Transverse colon (tissue), 4 donors: ENCODE measurements at regions not wholly inside any gene's neighbourhood (a gene's known extent, or its start where the extent isn't known, plus 50 kb on each side); places are given as distances from the start of the nearest gene placed in this dataset.

ENCODE experiments used
- DNase-seq: peaks from one replicate; pipeline ENCODE4 v3.0.0-alpha.2; 2019
- H3K27ac ChIP-seq, 4 donors: fragments of 200-600 bp; sonication (generic); 2 replicates each; pipeline ENCODE4 v1.5.1; 2016 to 2018; ENCODE audit warnings: inconsistent platforms in 4 of 4
- H3K27me3 ChIP-seq: fragments of 200-600 bp; sonication (generic); 2 replicates; pipeline ENCODE4 v1.5.1; 2017; ENCODE audit warnings: inconsistent platforms
- H3K36me3 ChIP-seq, 4 donors: fragments of 200-600 bp; sonication (generic); 2 replicates each; pipeline ENCODE4 v1.5.1; 2017 to 2019; ENCODE audit warnings: inconsistent platforms in 4 of 4
- H3K4me1 ChIP-seq, 4 donors: fragments of 200-600 bp; sonication (generic); 2 replicates each; pipeline ENCODE4 v1.5.1; 2017 to 2020; ENCODE audit warnings: inconsistent platforms in 4 of 4
- H3K4me3 ChIP-seq, 4 donors: fragments of 200-600 bp; sonication (generic); 1 replicate in 1 of 4; 2 replicates in 3 of 4; pipeline versions ENCODE4 v1.5.1 to v1.6.1; 2017 to 2019; ENCODE audit warnings: inconsistent platforms in 4 of 4
- H3K9me3 ChIP-seq, 2 donors: fragments of 200-600 bp; sonication (generic); 2 replicates each; pipeline ENCODE4 v1.5.1; 2017 to 2019; ENCODE audit warnings: inconsistent platforms in 2 of 2
- CTCF ChIP-seq, 5 experiments: fragments of 200-600 bp in 3 of 5; fragments of 450-650 bp in 2 of 5; sonication (generic) in 3 of 5; IDR thresholded peaks; 1 replicate in 2 of 5; 2 replicates in 3 of 5; pipeline ENCODE4 v1.5.1; 2016 to 2017; ENCODE audit warnings: antibody characterized with exemption in 5 of 5, inconsistent platforms in 3 of 5, mild to moderate bottlenecking in 2 of 5, moderate library complexity in 1 of 5
- EP300 ChIP-seq: sonication (generic); formaldehyde crosslinking; IDR thresholded peaks from one replicate; pipeline ENCODE4 v1.6.1; 2017; ENCODE audit warnings: antibody characterized with exemption, low read depth
- POLR2A ChIP-seq: fragments of 450-650 bp; IDR thresholded peaks from one replicate; pipeline ENCODE4 v1.6.1; 2016; ENCODE audit warnings: antibody characterized with exemption, mild to moderate bottlenecking, moderate library complexity
- POLR2AphosphoS5 ChIP-seq, 3 donors: sonication (generic); formaldehyde crosslinking; IDR thresholded peaks; one replicate each; pipeline ENCODE4 v1.6.1; 2016; ENCODE audit warnings: antibody characterized with exemption in 3 of 3
- WGBS, 2 donors: methylation state at CpG; one replicate each; pipeline ENCODE4 v1.1.5; 2018; ENCODE audit warnings: low coverage in 1 of 2; 5-methylcytosine and 5-hydroxymethylcytosine counted together
- in situ Hi-C, 4 donors: fragments of 200-750 bp; cut with MboI; loops; one replicate each; pipeline versions ENCODE4 v1.15.0 to v1.15.1; 2017; ENCODE audit warnings: low sequenced_read_pairs in 3 of 4, low pct_ligation_motif_present in 1 of 4, low pct_unique_long_range_greater_than_20kb in 1 of 4
- intact Hi-C: fragments of 100-400 bp; cut with DNase I; formaldehyde crosslinking; loops from one replicate; pipeline ENCODE4 v1.15.1; 2023; ENCODE audit warnings: low total_unique reads

GRCh38 chr4:30917946-30918345 is 197.8 kb downstream of the PCDH7 start:
- Histone ChIP-seq H3K4me1 (peaks cover 0 to 16% (median 0%) of the 10 kb centered on the region in 4 donors), H3K27ac (no peak overlapping the region), H3K4me3 (no peak overlapping the region), H3K36me3 (no peaks in the 10 kb centered on the region), H3K9me3 (no peaks in the 10 kb centered on the region), H3K27me3 (no peaks in the 10 kb centered on the region)
- TF ChIP-seq CTCF (IDR thresholded peaks at IDR 0.05) (no peak), EP300 (no peak), POLR2AphosphoS5 (IDR thresholded peaks at IDR 0.05) (no peak), POLR2A (no peak)
- DNase-seq = no peak
- intact Hi-C loops = no loop called here
- in situ Hi-C loops = no loop called here

GRCh38 chr4:30919458-30919857 is 199.3 kb downstream of the PCDH7 start:
- Histone ChIP-seq H3K4me3 (no peak overlapping the region), H3K4me1 (peaks cover 0 to 16% (median under 1%) of the 10 kb centered on the region in 4 donors), H3K36me3 (no peaks in the 10 kb centered on the region), H3K9me3 (no peaks in the 10 kb centered on the region), H3K27me3 (no peaks in the 10 kb centered on the region), H3K27ac (no peak overlapping the region)
- DNase-seq = no peak
- intact Hi-C loops = no loop called here
- in situ Hi-C loops = no loop called here
- WGBS, 2 donors = 43 to 44% methylated on average over 1 of the region's 1 CpG
- TF ChIP-seq EP300 (no peak), POLR2AphosphoS5 (IDR thresholded peaks at IDR 0.05) (no peak), POLR2A (no peak), CTCF (IDR thresholded peaks at IDR 0.05) (no peak)

- Histone ChIP-seq H3K27ac (no peak overlapping the region), H3K4me1 (peaks cover 0 to 16% (median 2%) of the 10 kb centered on the region in 4 donors), H3K9me3 (no peaks in the 10 kb centered on the region), H3K36me3 (no peaks in the 10 kb centered on the region), H3K27me3 (no peaks in the 10 kb centered on the region), H3K4me3 (no peak overlapping the region)
- no peak for TF ChIP-seq CTCF (IDR thresholded peaks at IDR 0.05)
- no peak for TF ChIP-seq POLR2A
- no peak for TF ChIP-seq POLR2AphosphoS5 (IDR thresholded peaks at IDR 0.05)
- TF ChIP-seq EP300 = no peak
- intact Hi-C loops (no loop called here), in situ Hi-C loops (no loop called here)
- 91 to 93% methylated on average over 3 to 11 of the region's 11 CpGs for WGBS, 2 donors
- DNase-seq = no peak
Measured at GRCh38 chr4:30920043-30920442, 199.9 kb downstream of the PCDH7 start.

DNA sequence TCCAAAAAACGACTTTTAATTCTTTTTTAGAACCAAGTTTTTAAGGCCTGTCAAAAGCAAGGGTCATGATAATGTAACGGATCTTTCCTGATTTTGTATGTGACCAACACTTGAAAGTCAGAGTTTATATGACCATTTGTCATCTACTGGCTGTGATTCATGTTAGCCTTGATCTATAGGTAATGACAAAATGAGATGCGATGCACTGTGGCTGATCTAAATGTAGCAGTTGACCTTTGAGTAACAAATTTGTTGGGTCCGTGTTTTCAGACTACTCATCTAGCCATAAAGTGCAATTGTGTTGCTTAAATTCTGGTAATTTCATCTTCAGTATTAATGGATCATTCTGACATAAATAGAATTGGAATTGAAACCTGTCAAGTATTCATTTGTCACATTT is 202.5 kb downstream of the PCDH7 start:
- no peak for TF ChIP-seq CTCF (IDR thresholded peaks at IDR 0.05)
- TF ChIP-seq POLR2A = no peak
- no peak for TF ChIP-seq POLR2AphosphoS5 (IDR thresholded peaks at IDR 0.05)
- TF ChIP-seq EP300 = no peak
- 79 to 89% methylated on average over 4 of the region's 4 CpGs for WGBS, 2 donors
- Histone ChIP-seq H3K27me3 (no peaks in the 10 kb centered on the region), H3K4me1 (peaks cover 0 to 11% (median 2%) of the 10 kb centered on the region in 4 donors), H3K4me3 (no peak overlapping the region), H3K27ac (no peak overlapping the region), H3K36me3 (no peaks in the 10 kb centered on the region), H3K9me3 (no peaks in the 10 kb centered on the region)
- intact Hi-C loops = no loop called here
- in situ Hi-C loops = no loop called here
- DNase-seq = no peak
